ENCODE measurements at regions not wholly inside any gene's neighbourhood (a gene's known extent, or its start where the extent isn't known, plus 50 kb on each side); places are given as distances from the start of the nearest gene placed in this dataset.

DNA sequence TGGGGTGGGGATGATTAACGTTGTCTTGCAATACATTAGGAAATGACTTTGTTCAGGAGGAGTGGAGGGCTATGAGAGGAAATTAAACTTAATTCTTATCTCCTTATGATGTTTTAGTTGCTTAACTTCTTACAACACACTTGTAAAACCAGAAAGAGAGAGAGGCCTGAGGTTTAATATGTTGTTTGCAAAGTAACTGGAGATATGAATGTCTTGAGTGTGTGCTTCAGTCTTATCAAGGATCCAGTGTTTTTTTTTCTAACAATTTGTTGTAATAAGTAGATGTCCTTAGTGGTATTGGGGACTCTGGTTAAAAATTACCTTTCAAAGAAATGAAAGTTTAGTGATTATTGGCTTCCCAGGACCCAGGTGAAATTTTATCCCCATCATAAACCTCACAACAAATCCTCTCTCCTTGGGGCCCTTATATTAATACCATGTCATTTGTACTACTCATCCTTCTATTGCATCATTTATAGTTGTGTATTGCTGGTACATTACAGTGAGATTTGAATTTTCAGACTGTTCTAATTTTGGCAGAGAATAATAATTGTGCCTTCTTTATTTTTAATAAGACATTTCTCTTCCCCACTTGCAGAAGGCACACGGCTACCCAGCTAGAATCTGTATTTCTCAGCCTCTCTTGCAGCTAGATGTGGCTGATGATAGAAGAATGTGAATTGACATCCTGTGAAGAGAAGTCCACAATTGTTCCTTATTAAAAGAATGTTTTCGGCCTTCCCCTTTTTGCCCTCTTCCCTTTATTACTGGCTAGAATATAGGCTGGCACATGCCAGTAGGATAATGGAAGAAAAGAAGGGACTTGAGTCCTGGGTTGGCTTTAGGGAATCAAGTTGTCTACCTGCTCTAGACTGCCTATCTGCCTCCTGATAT is 91.9 kb upstream of the CXCR4 start:
- TF ChIP-seq, protein P1, sequence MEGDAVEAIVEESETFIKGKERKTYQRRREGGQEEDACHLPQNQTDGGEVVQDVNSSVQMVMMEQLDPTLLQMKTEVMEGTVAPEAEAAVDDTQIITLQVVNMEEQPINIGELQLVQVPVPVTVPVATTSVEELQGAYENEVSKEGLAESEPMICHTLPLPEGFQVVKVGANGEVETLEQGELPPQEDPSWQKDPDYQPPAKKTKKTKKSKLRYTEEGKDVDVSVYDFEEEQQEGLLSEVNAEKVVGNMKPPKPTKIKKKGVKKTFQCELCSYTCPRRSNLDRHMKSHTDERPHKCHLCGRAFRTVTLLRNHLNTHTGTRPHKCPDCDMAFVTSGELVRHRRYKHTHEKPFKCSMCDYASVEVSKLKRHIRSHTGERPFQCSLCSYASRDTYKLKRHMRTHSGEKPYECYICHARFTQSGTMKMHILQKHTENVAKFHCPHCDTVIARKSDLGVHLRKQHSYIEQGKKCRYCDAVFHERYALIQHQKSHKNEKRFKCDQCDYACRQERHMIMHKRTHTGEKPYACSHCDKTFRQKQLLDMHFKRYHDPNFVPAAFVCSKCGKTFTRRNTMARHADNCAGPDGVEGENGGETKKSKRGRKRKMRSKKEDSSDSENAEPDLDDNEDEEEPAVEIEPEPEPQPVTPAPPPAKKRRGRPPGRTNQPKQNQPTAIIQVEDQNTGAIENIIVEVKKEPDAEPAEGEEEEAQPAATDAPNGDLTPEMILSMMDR (conservative IDR thresholded peaks at IDR 0.05): no peak
- no peak for TF ChIP-seq EZH2 (IDR thresholded peaks at IDR 0.05; ENCODE audit: low read depth)
